GM23248 (cell line): ENCODE measurements at regions not wholly inside any gene's neighbourhood (a gene's known extent, or its start where the extent isn't known, plus 50 kb on each side); places are given as distances from the start of the nearest gene placed in this dataset.

Experiments used
- EZH2 ChIP-seq: fragments of 200-600 bp; sonication (generic); IDR thresholded peaks from 2 replicates; pipeline ENCODE4 v1.6.1; 2018; ENCODE audit warnings: antibody characterized with exemption, mild to moderate bottlenecking; ENCODE audit not compliant: insufficient read depth, poor library complexity, severe bottlenecking
- EZH2phosphoT487 ChIP-seq: fragments of 200-600 bp; sonication (generic); IDR thresholded peaks from 2 replicates; pipeline ENCODE4 v1.6.1; 2018; ENCODE audit warnings: antibody characterized with exemption, moderate library complexity, mild to moderate bottlenecking, low read depth; ENCODE audit not compliant: insufficient read depth

- TF ChIP-seq EZH2, result no peak
- TF ChIP-seq EZH2phosphoT487, result no peak
Measured at GRCh38 chr6:150687508-150687907, 87.8 kb downstream of the PLEKHG1 start.
